IMR-90 (cell line): ENCODE measurements at regions not wholly inside any gene's neighbourhood (a gene's known extent, or its start where the extent isn't known, plus 50 kb on each side); places are given as distances from the start of the nearest gene placed in this dataset.

ENCODE experiments used
- ATAC-seq: fragments of 200-7000 bp; cut with Tn5 transposase; 2 replicates; pipeline ENCODE4 v1.9.1; 2020; ENCODE audit warnings: low read depth, mild to moderate bottlenecking, moderate library complexity
- BruUV-seq: library from RNA; stranded (reverse); fragments of 400-500 nt; replicated peaks from 2 replicates; lab custom pipeline; 2021; lab: Mats Ljungman, UMichigan
- CTCF ChIA-PET: fragments of 300-600 bp; formaldehyde crosslinking; extraction: SDS; loops from one replicate; lab custom pipeline; 2021; ENCODE audit warnings: antibody characterized with exemption; lab: Yijun Ruan, JAX
- POLR2A ChIA-PET: fragments of 300-600 bp; sonication (Branson Sonifier 250); formaldehyde crosslinking; loops from one replicate; lab custom pipeline; 2022; ENCODE audit warnings: antibody characterized with exemption; ENCODE audit not compliant: unreplicated experiment; lab: Charles Lee
- DNase-seq: peaks from one replicate; pipeline ENCODE4 v3.0.0; 2013
- H2AFZ ChIP-seq: replicated peaks from 2 replicates; pipeline ENCODE3; 2013; ENCODE audit warnings: low read length, mild to moderate bottlenecking; ENCODE audit not compliant: poor library complexity
- H2AK5ac ChIP-seq: 2 replicates; pipeline ENCODE4 v1.6.1; 2013; ENCODE audit warnings: low read depth, low read length, inconsistent platforms
- H2AK9ac ChIP-seq: replicated peaks from 2 replicates; pipeline ENCODE3; 2013; ENCODE audit warnings: mild to moderate bottlenecking, low read depth, low read length, moderate library complexity; ENCODE audit not compliant: poor library complexity
- H2BK120ac ChIP-seq: 2 replicates; pipeline ENCODE4 v1.6.1; 2013; ENCODE audit warnings: low read depth, low read length, inconsistent platforms
- H2BK15ac ChIP-seq: 3 replicates; pipeline ENCODE4 v1.6.1; 2013; ENCODE audit warnings: low read depth, low read length, inconsistent platforms
- H2BK20ac ChIP-seq: 2 replicates; pipeline ENCODE4 v1.6.1; 2013; ENCODE audit warnings: low read depth, mild to moderate bottlenecking, inconsistent platforms, low read length, moderate library complexity
- H2BK5ac ChIP-seq: 2 replicates; pipeline ENCODE4 v1.6.1; 2013; ENCODE audit warnings: mild to moderate bottlenecking, low read depth, low read length, inconsistent platforms; ENCODE audit not compliant: poor library complexity, severe bottlenecking
- H3K14ac ChIP-seq: replicated peaks from 2 replicates; pipeline ENCODE4 v1.6.1; 2013; ENCODE audit warnings: low read depth, low read length, inconsistent platforms
- H3K18ac ChIP-seq: 2 replicates; pipeline ENCODE4 v1.6.1; 2013; ENCODE audit warnings: low read depth, low read length, control low read depth
- H3K23ac ChIP-seq: 2 replicates; pipeline ENCODE4 v1.6.1; 2013; ENCODE audit warnings: low read depth, low read length, inconsistent platforms
- H3K27ac ChIP-seq: 2 replicates; pipeline ENCODE4 v1.5.1; 2013; ENCODE audit warnings: mild to moderate bottlenecking, control low read depth, low read length; ENCODE audit not compliant: insufficient read depth
- H3K27me3 ChIP-seq: 2 replicates; pipeline ENCODE4 v1.6.1; 2013; ENCODE audit warnings: low read length; ENCODE audit not compliant: control insufficient read depth, insufficient read depth
- H3K36me3 ChIP-seq: 2 replicates; pipeline ENCODE4 v1.6.1; 2013; ENCODE audit warnings: low read length, mixed read lengths; ENCODE audit not compliant: control insufficient read depth, insufficient read depth
- H3K4ac ChIP-seq: 2 replicates; pipeline ENCODE4 v1.6.1; 2013; ENCODE audit warnings: low read depth, low read length, inconsistent platforms
- H3K4me1 ChIP-seq: 2 replicates; pipeline ENCODE4 v1.6.1; 2013; ENCODE audit warnings: low read length, mixed read lengths; ENCODE audit not compliant: control insufficient read depth, insufficient read depth
- H3K4me2 ChIP-seq: 2 replicates; pipeline ENCODE4 v1.6.1; 2013; ENCODE audit warnings: low read depth, mild to moderate bottlenecking, control low read depth, low read length, moderate library complexity
- H3K4me3 ChIP-seq: 2 replicates; pipeline ENCODE4 v1.5.1; 2013; ENCODE audit warnings: low read depth, mild to moderate bottlenecking, control low read depth, low read length, moderate library complexity; ENCODE audit not compliant: insufficient read depth
- H3K56ac ChIP-seq: 2 replicates; pipeline ENCODE4 v1.6.1; 2013; ENCODE audit warnings: low read length, inconsistent platforms; ENCODE audit not compliant: insufficient read depth; ENCODE audit errors: extremely low read depth
- H3K79me1 ChIP-seq, 2 experiments: 2 replicates each; pipeline ENCODE4 v1.6.1; 2013; ENCODE audit warnings: low read length in 2 of 2, inconsistent platforms in 1 of 2, low read depth in 1 of 2
- H3K9ac ChIP-seq: 2 replicates; pipeline ENCODE4 v1.6.1; 2013; ENCODE audit warnings: low read depth, low read length, control low read depth
- H3K9me1 ChIP-seq: 2 replicates; pipeline ENCODE4 v1.6.1; 2013; ENCODE audit warnings: low read length, inconsistent platforms; ENCODE audit not compliant: insufficient read depth
- H3K9me3 ChIP-seq: 2 replicates; pipeline ENCODE4 v1.6.1; 2013; ENCODE audit warnings: low read length; ENCODE audit not compliant: control insufficient read depth, insufficient read depth
- H4K20me1 ChIP-seq: 2 replicates; pipeline ENCODE4 v1.6.1; 2013; ENCODE audit warnings: low read length, inconsistent platforms; ENCODE audit not compliant: insufficient read depth
- H4K5ac ChIP-seq: 2 replicates; pipeline ENCODE4 v1.6.1; 2013; ENCODE audit warnings: mild to moderate bottlenecking, low read depth, low read length, control low read depth
- H4K8ac ChIP-seq, 2 experiments: 2 replicates each; pipeline ENCODE4 v1.6.1; 2013; ENCODE audit warnings: low read depth in 2 of 2, low read length in 2 of 2, control low read depth in 1 of 2, inconsistent platforms in 1 of 2
- H4K91ac ChIP-seq: 2 replicates; pipeline ENCODE4 v1.6.1; 2013; ENCODE audit warnings: low read depth, low read length, inconsistent platforms; ENCODE audit not compliant: insufficient read depth
- BHLHE40 ChIP-seq: fragments of 150-350 bp; IDR thresholded peaks from 2 replicates; pipeline ENCODE4 v1.6.1; 2016; ENCODE audit warnings: mild to moderate bottlenecking, low read depth, low read length
- CHD1 ChIP-seq: IDR thresholded peaks from 2 replicates; pipeline ENCODE4 v1.6.1; 2012; ENCODE audit warnings: low read depth, low read length, improper control_type of control experiment
- FOS ChIP-seq: fragments of 150-350 bp; IDR thresholded peaks from 2 replicates; pipeline ENCODE4 v1.6.1; 2016; ENCODE audit warnings: low read depth, low read length
- MAZ ChIP-seq: IDR thresholded peaks from 2 replicates; pipeline ENCODE4 v1.6.1; 2012; ENCODE audit warnings: low read depth, mild to moderate bottlenecking, low read length, improper control_type of control experiment, moderate library complexity, borderline replicate concordance
- MXI1 ChIP-seq: IDR thresholded peaks from 2 replicates; pipeline ENCODE4 v1.6.1; 2012; ENCODE audit warnings: low read depth, mild to moderate bottlenecking, low read length, moderate library complexity, borderline replicate concordance
- RAD21 ChIP-seq: IDR thresholded peaks from 2 replicates; pipeline ENCODE4 v1.6.1; 2012; ENCODE audit warnings: low read length, improper control_type of control experiment
- RFX5 ChIP-seq: IDR thresholded peaks from 2 replicates; pipeline ENCODE4 v1.8.0; 2012; ENCODE audit warnings: low read depth, mild to moderate bottlenecking, low read length, moderate library complexity
- SMC3 ChIP-seq: fragments of 150-350 bp; IDR thresholded peaks from 2 replicates; pipeline ENCODE4 v1.6.1; 2016; ENCODE audit warnings: low read depth, mild to moderate bottlenecking, antibody characterized with exemption, low read length, moderate library complexity
- USF2 ChIP-seq: fragments of 150-350 bp; IDR thresholded peaks from 2 replicates; pipeline ENCODE4 v1.6.1; 2017; ENCODE audit warnings: mild to moderate bottlenecking, antibody characterized with exemption, low read length, low read depth
- WGBS, 2 experiments: methylation state at CpG; one replicate each; pipeline versions ENCODE4 v1.1.5 to v1.1.7; 2013; ENCODE audit warnings: missing lambda C conversion rate in 2 of 2; ENCODE audit not compliant: insufficient read length in 1 of 2; ENCODE audit errors: extremely low coverage in 2 of 2; 5-methylcytosine and 5-hydroxymethylcytosine counted together
- dilution Hi-C: fragments of 300-500 bp; cut with HindIII; formaldehyde crosslinking; loops from one replicate; pipeline ENCODE4 v1.14.3; 2018; ENCODE audit warnings: low sequenced_read_pairs; ENCODE audit not compliant: unreplicated experiment
- in situ Hi-C: fragments of 300-500 bp; cut with MboI; formaldehyde crosslinking; loops from 3 replicates; pipeline ENCODE4 v1.14.3; 2019; ENCODE audit warnings: low sequenced_read_pairs, inconsistent platforms, mixed read lengths
- intact Hi-C: fragments of 100-400 bp; cut with micrococcal nuclease; formaldehyde crosslinking; loops from 2 replicates; pipeline ENCODE4 v1.10.0; 2022
- TF ChIP-seq, protein P1 (sequence below): conservative IDR thresholded peaks from 2 replicates; pipeline ENCODE4 v1.5.1; 2012; ENCODE audit warnings: mild to moderate bottlenecking, low read depth, low read length, improper control_type of control experiment

- Histone ChIP-seq H3K23ac (no peak overlapping the region), H3K4ac (no peak overlapping the region), H3K4me1 (no peaks in the 10 kb centered on the region), H3K36me3 (no peaks in the 10 kb centered on the region), H2BK5ac (no peak overlapping the region), H2BK20ac (no peak overlapping the region), H3K79me1 (no peaks in the 10 kb centered on the region), H3K4me2 (no peak overlapping the region), H4K8ac (no peak overlapping the region), H3K18ac (no peak overlapping the region), H3K14ac (no peak overlapping the region), H3K9ac (no peak overlapping the region), H3K27ac (no peak overlapping the region), H4K5ac (no peak overlapping the region), H3K9me3 (no peaks in the 10 kb centered on the region), H2AK5ac (no peak overlapping the region), H2AFZ (no peak overlapping the region), H2AK9ac (no peak overlapping the region), H2BK120ac (no peak overlapping the region), H3K4me3 (no peak overlapping the region), H4K20me1 (no peaks in the 10 kb centered on the region), H2BK15ac (no peak overlapping the region), H4K91ac (no peak overlapping the region), H3K27me3 (no peaks in the 10 kb centered on the region), H3K56ac (no peak overlapping the region), H3K9me1 (no peaks in the 10 kb centered on the region)
- POLR2A ChIA-PET, result no interaction called here
- WGBS, 2 experiments, result no CpG with 5 or more reads among the region's 1 CpG
- in situ Hi-C loops (no loop called here), dilution Hi-C loops (no loop called here), intact Hi-C loops (no loop called here)
- TF ChIP-seq RAD21 (no peak), MXI1 (no peak), USF2 (no peak), FOS (no peak), MAZ (no peak), RFX5 (no peak), CHD1 (no peak), SMC3 (no peak), BHLHE40 (no peak)
- TF ChIP-seq, protein P1, sequence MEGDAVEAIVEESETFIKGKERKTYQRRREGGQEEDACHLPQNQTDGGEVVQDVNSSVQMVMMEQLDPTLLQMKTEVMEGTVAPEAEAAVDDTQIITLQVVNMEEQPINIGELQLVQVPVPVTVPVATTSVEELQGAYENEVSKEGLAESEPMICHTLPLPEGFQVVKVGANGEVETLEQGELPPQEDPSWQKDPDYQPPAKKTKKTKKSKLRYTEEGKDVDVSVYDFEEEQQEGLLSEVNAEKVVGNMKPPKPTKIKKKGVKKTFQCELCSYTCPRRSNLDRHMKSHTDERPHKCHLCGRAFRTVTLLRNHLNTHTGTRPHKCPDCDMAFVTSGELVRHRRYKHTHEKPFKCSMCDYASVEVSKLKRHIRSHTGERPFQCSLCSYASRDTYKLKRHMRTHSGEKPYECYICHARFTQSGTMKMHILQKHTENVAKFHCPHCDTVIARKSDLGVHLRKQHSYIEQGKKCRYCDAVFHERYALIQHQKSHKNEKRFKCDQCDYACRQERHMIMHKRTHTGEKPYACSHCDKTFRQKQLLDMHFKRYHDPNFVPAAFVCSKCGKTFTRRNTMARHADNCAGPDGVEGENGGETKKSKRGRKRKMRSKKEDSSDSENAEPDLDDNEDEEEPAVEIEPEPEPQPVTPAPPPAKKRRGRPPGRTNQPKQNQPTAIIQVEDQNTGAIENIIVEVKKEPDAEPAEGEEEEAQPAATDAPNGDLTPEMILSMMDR, result no peak
- CTCF ChIA-PET, result no interaction called here
- BruUV-seq, result no TSS peak
- DNase-seq, result no peak
- no peak for ATAC-seq
Measured at GRCh38 chr12:66751432-66752113, 72.7 kb upstream of the GRIP1 start.
